ENCODE measurements at regions not wholly inside any gene's neighbourhood (a gene's known extent, or its start where the extent isn't known, plus 50 kb on each side); places are given as distances from the start of the nearest gene placed in this dataset.

DNA sequence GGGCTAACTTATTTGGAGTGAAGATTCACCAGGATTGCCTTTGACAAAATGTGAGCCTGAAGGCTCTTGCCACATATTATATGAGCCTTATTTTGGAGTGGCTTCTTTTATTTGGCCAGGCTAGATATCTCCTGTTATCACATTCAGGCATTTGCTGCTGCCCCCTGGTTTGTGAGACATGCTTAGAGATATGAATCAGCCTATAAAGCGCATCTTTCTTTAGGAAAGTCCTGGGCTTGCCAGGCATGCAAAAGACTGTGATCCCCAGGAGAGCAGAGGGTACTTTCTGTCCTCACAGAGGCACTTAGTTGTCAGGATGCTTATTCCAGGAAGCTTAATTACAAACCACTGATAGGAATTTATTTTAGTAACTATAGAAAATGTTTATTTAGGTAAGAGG, 333.3 kb downstream of the FAT3 start:
- DNase-seq: no peak
- H3K4me1 Mint-ChIP-seq (ENCODE audit: low read depth, unreplicated experiment): no peaks in the 10 kb centered on the region
- H3K4me3 Mint-ChIP-seq (ENCODE audit: unreplicated experiment): no peak overlapping the region
- BruUV-seq (replicated peaks): no TSS peak
- H3K36me3 ChIP-seq (ENCODE audit: control insufficient read depth, insufficient read depth, low read length): no peaks in the 10 kb centered on the region
- peaks cover 11% of the 10 kb centered on the region for H3K27me3 Mint-ChIP-seq (ENCODE audit: insufficient read depth, unreplicated experiment)
- no peaks in the 10 kb centered on the region for H3K9me3 Mint-ChIP-seq (ENCODE audit: unreplicated experiment)
- CTCF ChIA-PET: interaction anchor here (1.3 kb wide), 1 partner anchor 346 kb away, joined by 3 read pairs; no protein-coding TSS in a partner anchor
- intact Hi-C loops (cut with micrococcal nuclease; ENCODE audit: unreplicated experiment): no loop called here
- POLR2A ChIA-PET: no interaction called here
- H3K36me3 Mint-ChIP-seq (ENCODE audit: insufficient read depth, unreplicated experiment): no peaks in the 10 kb centered on the region
- H3K4me1 ChIP-seq: no peaks in the 10 kb centered on the region
- no peaks in the 10 kb centered on the region for H3K9me3 ChIP-seq
- no peak overlapping the region for H3K27ac Mint-ChIP-seq (ENCODE audit: unreplicated experiment)
- TF ChIP-seq, protein P1, sequence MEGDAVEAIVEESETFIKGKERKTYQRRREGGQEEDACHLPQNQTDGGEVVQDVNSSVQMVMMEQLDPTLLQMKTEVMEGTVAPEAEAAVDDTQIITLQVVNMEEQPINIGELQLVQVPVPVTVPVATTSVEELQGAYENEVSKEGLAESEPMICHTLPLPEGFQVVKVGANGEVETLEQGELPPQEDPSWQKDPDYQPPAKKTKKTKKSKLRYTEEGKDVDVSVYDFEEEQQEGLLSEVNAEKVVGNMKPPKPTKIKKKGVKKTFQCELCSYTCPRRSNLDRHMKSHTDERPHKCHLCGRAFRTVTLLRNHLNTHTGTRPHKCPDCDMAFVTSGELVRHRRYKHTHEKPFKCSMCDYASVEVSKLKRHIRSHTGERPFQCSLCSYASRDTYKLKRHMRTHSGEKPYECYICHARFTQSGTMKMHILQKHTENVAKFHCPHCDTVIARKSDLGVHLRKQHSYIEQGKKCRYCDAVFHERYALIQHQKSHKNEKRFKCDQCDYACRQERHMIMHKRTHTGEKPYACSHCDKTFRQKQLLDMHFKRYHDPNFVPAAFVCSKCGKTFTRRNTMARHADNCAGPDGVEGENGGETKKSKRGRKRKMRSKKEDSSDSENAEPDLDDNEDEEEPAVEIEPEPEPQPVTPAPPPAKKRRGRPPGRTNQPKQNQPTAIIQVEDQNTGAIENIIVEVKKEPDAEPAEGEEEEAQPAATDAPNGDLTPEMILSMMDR (IDR thresholded peaks at IDR 0.05; ENCODE audit: insufficient read depth in 1 of 2, low read depth in 1 of 2, low read length in 1 of 2, severe bottlenecking in 1 of 2, unreplicated experiment in 1 of 2): no peak
- H3K27me3 ChIP-seq (replicated peaks; ENCODE audit: control insufficient read depth, insufficient read depth, low read length): no peaks in the 10 kb centered on the region
- H3K4me3 ChIP-seq (ENCODE audit: low read depth, low read length): no peak overlapping the region

DNA sequence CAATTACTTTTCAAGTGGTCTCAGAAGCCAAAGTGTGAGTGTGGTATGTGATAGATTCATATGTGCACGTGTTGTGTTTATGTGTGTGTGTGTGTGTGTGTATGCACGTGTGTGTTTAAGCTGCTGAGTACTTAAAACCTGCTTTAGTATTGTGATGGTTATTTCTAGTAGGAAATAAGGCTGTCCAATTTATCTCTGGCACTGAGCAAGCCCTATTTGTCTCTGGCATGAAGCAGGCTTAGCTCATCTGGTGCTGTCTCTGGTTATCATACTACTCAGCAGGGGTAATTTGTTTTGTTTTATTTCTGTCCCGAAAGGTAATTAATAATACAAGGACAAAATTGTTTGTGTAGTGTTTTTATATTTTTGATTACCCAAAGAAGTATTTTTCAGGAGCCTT, 333.7 kb downstream of the FAT3 start:
- H3K9me3 Mint-ChIP-seq (ENCODE audit: unreplicated experiment): no peaks in the 10 kb centered on the region

DNA sequence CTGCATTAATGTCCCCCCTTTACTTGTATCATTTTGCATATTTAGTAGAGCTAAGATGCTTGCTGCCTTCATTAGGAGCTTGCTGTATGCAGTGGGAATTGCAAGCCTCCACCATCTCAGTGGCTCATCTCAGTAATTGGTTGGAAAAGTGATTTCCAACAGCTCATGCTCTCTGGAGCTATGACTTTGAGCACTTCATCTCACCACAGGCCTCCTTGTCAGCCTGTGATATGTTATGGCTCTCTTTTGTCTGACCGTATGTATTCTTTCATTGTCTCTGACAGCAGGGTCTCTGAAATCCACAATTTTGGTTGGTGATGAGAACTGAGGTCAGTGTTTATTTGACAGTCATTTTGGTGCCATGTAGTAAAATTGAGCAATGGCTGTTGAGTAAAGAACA, 345.1 kb downstream of the FAT3 start:
- H3K9me3 Mint-ChIP-seq (ENCODE audit: unreplicated experiment): no peaks in the 10 kb centered on the region
- Histone ChIP-seq H3K4me1 (no peaks in the 10 kb centered on the region), H3K27me3 (replicated peaks; ENCODE audit: control insufficient read depth, insufficient read depth, low read length) (no peaks in the 10 kb centered on the region), H3K36me3 (ENCODE audit: control insufficient read depth, insufficient read depth, low read length) (no peaks in the 10 kb centered on the region), H3K9me3 (no peaks in the 10 kb centered on the region), H3K4me3 (ENCODE audit: low read depth, low read length) (no peak overlapping the region)
- DNase-seq: no peak
- intact Hi-C loops (cut with micrococcal nuclease; ENCODE audit: unreplicated experiment): no loop called here
- no peaks in the 10 kb centered on the region for H3K36me3 Mint-ChIP-seq (ENCODE audit: insufficient read depth, unreplicated experiment)
- H3K4me1 Mint-ChIP-seq (ENCODE audit: low read depth, unreplicated experiment): no peaks in the 10 kb centered on the region
- ChIA-PET POLR2A (no interaction called here), CTCF (no interaction called here)
- TF ChIP-seq, protein P1 (IDR thresholded peaks at IDR 0.05; ENCODE audit: insufficient read depth in 1 of 2, low read depth in 1 of 2, low read length in 1 of 2, severe bottlenecking in 1 of 2, unreplicated experiment in 1 of 2): no peak
- no peak overlapping the region for H3K4me3 Mint-ChIP-seq (ENCODE audit: unreplicated experiment)
- no TSS peak for BruUV-seq (replicated peaks)
- H3K27me3 Mint-ChIP-seq (ENCODE audit: insufficient read depth, unreplicated experiment): peaks cover 14% of the 10 kb centered on the region
- no peak overlapping the region for H3K27ac Mint-ChIP-seq (ENCODE audit: unreplicated experiment)

More for the DNA sequence above, 333.7 kb downstream of the FAT3 start:
- DNase-seq: no peak
- POLR2A ChIA-PET: no interaction called here
- no TSS peak for BruUV-seq (replicated peaks)
- no peaks in the 10 kb centered on the region for H3K9me3 ChIP-seq
- no peak overlapping the region for H3K4me3 Mint-ChIP-seq (ENCODE audit: unreplicated experiment)
- intact Hi-C loops (cut with micrococcal nuclease; ENCODE audit: unreplicated experiment): no loop called here
- TF ChIP-seq, protein P1 (IDR thresholded peaks at IDR 0.05; ENCODE audit: insufficient read depth in 1 of 2, low read depth in 1 of 2, low read length in 1 of 2, severe bottlenecking in 1 of 2, unreplicated experiment in 1 of 2): no peak
- H3K27ac Mint-ChIP-seq (ENCODE audit: unreplicated experiment): no peak overlapping the region
- H3K4me1 ChIP-seq: no peaks in the 10 kb centered on the region
- H3K4me3 ChIP-seq (ENCODE audit: low read depth, low read length): no peak overlapping the region
- H3K36me3 Mint-ChIP-seq (ENCODE audit: insufficient read depth, unreplicated experiment): no peaks in the 10 kb centered on the region
- no peaks in the 10 kb centered on the region for H3K27me3 ChIP-seq (replicated peaks; ENCODE audit: control insufficient read depth, insufficient read depth, low read length)
- H3K27me3 Mint-ChIP-seq (ENCODE audit: insufficient read depth, unreplicated experiment): peaks cover 11% of the 10 kb centered on the region
- CTCF ChIA-PET: interaction anchor here (1.3 kb wide), 1 partner anchor 346 kb away, joined by 3 read pairs; no protein-coding TSS in a partner anchor
- no peaks in the 10 kb centered on the region for H3K36me3 ChIP-seq (ENCODE audit: control insufficient read depth, insufficient read depth, low read length)
- no peaks in the 10 kb centered on the region for H3K4me1 Mint-ChIP-seq (ENCODE audit: low read depth, unreplicated experiment)

Data from Caco-2 (cell line).